Activated CD4-positive, alpha-beta memory T cell treated with anti-CD3 and anti-CD28 coated beads, Interleukin-2, amount 10 ng/mL, durations not matched to agents 7 days and 5 days (primary cell): ENCODE measurements at regions not wholly inside any gene's neighbourhood (a gene's known extent, or its start where the extent isn't known, plus 50 kb on each side); places are given as distances from the start of the nearest gene placed in this dataset.

Experiments used
- CTCF ChIA-PET: fragments of 350-600 bp; sonication (Branson Sonifier 250); formaldehyde crosslinking; loops from one replicate; lab custom pipeline; 2021; ENCODE audit warnings: antibody characterized with exemption, inconsistent platforms; lab: Charles Lee
- POLR2A ChIA-PET: fragments of 350-600 bp; sonication (Branson Sonifier 250); formaldehyde crosslinking; loops from one replicate; lab custom pipeline; 2021; ENCODE audit warnings: antibody characterized with exemption; lab: Charles Lee
- DNase-seq: peaks from one replicate; pipeline ENCODE4 v3.0.0-alpha.2; 2020
- H3K27ac Mint-ChIP-seq: one replicate; pipeline ENCODE4 v1.8.0; 2021; ENCODE audit warnings: mild to moderate bottlenecking, mixed read lengths
- H3K27me3 Mint-ChIP-seq: one replicate; pipeline ENCODE4 v1.8.0; 2021; ENCODE audit warnings: mixed read lengths
- H3K36me3 Mint-ChIP-seq: one replicate; pipeline ENCODE4 v1.8.0; 2021; ENCODE audit warnings: low read depth, mixed read lengths
- H3K4me1 Mint-ChIP-seq: one replicate; pipeline ENCODE4 v1.8.0; 2021; ENCODE audit warnings: mixed read lengths
- H3K4me3 Mint-ChIP-seq: one replicate; pipeline ENCODE4 v1.8.0; 2021; ENCODE audit warnings: mild to moderate bottlenecking, mixed read lengths
- H3K9me3 Mint-ChIP-seq: one replicate; pipeline ENCODE4 v1.8.0; 2021; ENCODE audit warnings: mixed read lengths

DNA sequence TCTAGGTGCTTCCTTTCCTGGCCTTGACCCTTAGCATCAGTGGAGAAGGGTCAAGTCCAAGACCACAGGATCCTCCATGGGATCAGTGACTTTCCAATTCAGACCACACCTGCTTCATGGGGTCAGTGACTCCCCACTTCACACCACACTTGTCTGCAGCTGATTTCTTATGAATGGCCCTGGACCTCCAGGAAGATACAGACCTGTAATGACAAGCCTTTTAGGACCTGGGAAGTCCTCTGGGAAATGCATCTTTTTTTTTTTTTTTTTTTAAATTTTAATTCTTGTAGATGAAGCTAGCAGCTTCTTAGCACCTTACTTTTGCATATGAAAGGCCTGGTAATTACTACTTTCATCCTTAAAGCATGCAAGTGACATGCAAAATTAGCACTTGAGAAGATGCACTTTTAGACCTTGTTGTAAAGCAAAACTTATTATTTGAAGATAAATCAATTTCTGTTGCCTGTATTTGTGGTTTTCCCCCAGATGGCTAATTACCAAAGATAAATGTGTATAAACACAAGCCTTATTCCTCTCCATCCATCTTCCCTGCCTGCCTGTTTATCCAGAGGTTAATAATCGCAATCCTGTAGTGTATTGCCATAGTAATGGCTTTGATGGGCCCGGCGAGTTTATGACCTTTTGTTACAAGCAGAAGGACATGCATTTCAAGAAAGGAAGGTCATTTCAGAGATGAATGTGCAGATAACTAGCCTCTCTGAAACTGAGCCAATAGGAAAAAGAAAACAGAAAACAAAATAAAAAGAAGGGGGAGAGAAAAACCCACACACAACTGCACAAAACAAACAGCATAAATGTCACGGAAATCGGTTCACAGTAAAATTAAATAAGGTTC, 1018.7 kb downstream of the TYW1 start:
- H3K4me3 Mint-ChIP-seq = no peak overlapping the region
- no peak for DNase-seq
- H3K36me3 Mint-ChIP-seq = no peaks in the 10 kb centered on the region
- no peak overlapping the region for H3K27ac Mint-ChIP-seq
- CTCF ChIA-PET = no interaction called here
- peaks cover 19% of the 10 kb centered on the region for H3K9me3 Mint-ChIP-seq
- no peaks in the 10 kb centered on the region for H3K4me1 Mint-ChIP-seq
- no peaks in the 10 kb centered on the region for H3K27me3 Mint-ChIP-seq
- POLR2A ChIA-PET = no interaction called here

DNA sequence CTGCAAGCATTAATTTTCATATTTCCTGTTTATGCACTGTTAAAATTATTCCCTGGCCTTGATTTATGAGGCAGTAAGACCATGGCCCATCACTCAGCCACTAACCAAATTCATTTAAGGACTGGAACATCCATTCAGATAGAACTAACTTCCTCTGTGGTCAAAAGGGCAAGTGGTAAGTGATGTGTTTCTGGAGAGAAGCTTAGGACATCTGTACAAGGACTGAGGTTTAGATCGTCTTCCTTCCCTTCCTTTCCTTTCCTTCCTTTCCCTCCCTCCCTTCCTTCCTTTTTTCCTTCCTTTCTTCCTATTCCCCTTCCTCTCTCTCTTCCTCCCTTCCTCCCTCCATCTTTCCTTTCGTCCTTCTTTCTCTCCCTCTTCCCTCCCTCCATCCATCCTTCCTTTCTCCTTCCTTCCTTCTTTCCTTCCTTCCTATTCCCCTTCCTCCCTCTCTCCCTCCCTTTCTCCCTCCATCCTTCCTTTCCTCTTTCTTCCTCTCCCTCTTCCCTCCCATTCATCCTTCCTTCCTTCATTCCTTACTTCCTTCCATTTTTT, 1019.4 kb downstream of the TYW1 start:
- DNase-seq = no peak
- Mint-ChIP-seq H3K4me3 (no peak overlapping the region), H3K27me3 (no peaks in the 10 kb centered on the region), H3K27ac (no peak overlapping the region), H3K9me3 (peaks cover 16% of the 10 kb centered on the region), H3K4me1 (no peaks in the 10 kb centered on the region), H3K36me3 (no peaks in the 10 kb centered on the region)
- POLR2A ChIA-PET = no interaction called here
- CTCF ChIA-PET = interaction anchor here (0.7 kb wide), 1 partner anchor 219 kb away, joined by 3 read pairs; no protein-coding TSS in a partner anchor

DNA sequence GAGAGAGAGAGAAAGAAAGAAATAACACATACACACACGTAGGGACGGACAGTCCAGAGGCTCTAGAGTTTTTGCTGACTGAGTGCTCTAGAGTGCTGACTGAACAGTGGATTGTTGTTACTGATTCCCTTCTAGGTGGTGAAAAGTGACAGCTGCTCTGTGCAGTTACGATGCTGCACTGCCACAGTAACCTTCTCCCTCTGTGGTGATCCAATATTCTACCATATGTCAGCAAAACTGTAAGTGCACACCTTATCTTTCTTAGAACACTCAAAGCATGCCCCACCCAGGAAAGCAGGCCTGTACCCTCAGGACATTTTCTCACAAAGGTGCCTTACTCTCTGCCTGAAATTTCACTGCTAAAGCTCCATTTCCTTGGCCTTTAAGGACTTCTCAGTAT, 1023.5 kb downstream of the TYW1 start:
- Mint-ChIP-seq H3K36me3 (no peaks in the 10 kb centered on the region), H3K4me3 (no peak overlapping the region), H3K4me1 (no peaks in the 10 kb centered on the region), H3K9me3 (peaks cover 17% of the 10 kb centered on the region), H3K27ac (no peak overlapping the region), H3K27me3 (no peaks in the 10 kb centered on the region)
- POLR2A ChIA-PET = no interaction called here
- CTCF ChIA-PET = no interaction called here
- no peak for DNase-seq

DNA sequence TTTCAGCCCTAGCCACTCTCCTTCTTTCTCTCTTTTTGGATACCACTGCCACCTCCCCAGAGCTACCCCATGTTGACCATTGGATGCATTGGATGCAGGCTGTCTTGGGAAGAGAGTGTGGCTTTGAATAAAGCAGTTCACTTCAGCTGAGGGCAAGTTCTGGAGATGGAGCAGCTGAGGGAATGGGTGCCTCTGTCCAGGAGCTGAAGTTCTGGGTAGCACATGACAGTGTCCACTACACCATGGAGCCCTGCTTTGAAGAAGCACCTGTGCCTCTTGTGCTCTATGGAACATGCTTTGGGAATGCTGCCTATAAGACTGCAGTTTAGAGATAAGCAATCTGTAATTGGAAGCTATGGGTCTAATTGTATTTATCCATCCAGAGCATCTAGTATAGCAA, 1028.7 kb downstream of the TYW1 start:
- no peaks in the 10 kb centered on the region for H3K4me1 Mint-ChIP-seq
- H3K27me3 Mint-ChIP-seq = no peaks in the 10 kb centered on the region
- DNase-seq = no peak
- H3K27ac Mint-ChIP-seq = no peak overlapping the region
- ChIA-PET CTCF (no interaction called here), POLR2A (no interaction called here)
- H3K36me3 Mint-ChIP-seq = no peaks in the 10 kb centered on the region
- peaks cover 23% of the 10 kb centered on the region for H3K9me3 Mint-ChIP-seq
- no peak overlapping the region for H3K4me3 Mint-ChIP-seq

DNA sequence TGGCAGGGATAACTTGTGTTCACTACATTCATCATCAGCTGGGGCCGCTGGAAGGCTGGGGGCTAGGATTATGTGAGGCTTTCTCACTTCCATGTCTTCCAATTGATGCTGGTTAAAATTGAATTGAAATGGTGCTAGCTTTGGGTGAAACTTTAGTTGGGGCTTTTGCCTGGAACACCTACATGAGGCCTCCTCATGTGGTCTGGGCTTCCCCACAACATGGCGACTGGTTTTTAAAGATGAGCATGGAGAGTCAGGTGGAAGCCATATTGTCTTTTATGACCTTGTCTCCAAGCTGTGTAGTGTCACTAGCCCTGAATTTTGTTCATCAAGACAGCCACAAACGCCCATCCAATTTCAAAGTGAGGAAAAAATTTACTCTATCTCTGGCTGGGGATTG, 1033.9 kb downstream of the TYW1 start:
- H3K36me3 Mint-ChIP-seq = no peaks in the 10 kb centered on the region
- H3K27me3 Mint-ChIP-seq = no peaks in the 10 kb centered on the region
- CTCF ChIA-PET = no interaction called here
- H3K9me3 Mint-ChIP-seq = peaks cover 34% of the 10 kb centered on the region
- no peaks in the 10 kb centered on the region for H3K4me1 Mint-ChIP-seq
- no peak overlapping the region for H3K27ac Mint-ChIP-seq
- POLR2A ChIA-PET = no interaction called here
- no peak for DNase-seq
- H3K4me3 Mint-ChIP-seq = no peak overlapping the region

DNA sequence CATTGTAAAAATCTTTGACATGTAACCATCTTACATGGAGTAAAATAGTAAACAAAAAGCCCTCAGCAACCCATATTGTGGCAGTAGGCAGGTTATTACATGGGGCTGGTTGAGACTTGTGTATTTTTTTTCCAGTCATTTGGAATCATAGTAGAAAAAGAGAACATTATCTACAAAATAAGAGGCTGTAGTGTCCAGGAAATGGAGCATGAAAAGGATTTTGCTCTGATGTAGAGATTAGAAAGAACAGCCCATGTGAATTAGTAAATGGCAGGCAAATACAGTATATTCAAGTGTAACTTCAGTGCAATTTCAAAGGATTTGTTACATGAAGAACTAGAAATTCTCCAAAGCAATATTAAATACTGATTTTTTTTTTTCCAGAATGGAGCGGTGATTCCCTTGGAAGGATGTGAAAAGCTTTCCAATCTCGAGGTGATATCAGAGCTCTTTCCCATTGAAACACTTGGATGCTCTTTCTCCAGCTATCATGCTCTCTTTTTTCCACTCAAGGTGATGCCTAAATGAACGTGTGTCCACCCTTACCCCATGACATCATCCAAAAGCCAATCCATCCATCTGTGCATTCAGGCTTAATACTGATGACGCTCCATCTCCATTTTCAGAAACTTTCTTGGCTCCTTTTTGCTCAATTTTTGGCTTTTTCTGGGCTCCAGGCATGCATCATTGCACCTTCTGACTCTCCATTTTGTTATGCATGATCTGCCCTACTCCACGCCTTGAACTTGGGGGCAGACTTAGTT, 1034.7 kb downstream of the TYW1 start:
- Mint-ChIP-seq H3K27me3 (no peaks in the 10 kb centered on the region), H3K27ac (no peak overlapping the region), H3K36me3 (no peaks in the 10 kb centered on the region), H3K9me3 (peaks cover 30% of the 10 kb centered on the region), H3K4me3 (no peak overlapping the region), H3K4me1 (no peaks in the 10 kb centered on the region)
- ChIA-PET POLR2A (no interaction called here), CTCF (no interaction called here)
- DNase-seq = no peak

DNA sequence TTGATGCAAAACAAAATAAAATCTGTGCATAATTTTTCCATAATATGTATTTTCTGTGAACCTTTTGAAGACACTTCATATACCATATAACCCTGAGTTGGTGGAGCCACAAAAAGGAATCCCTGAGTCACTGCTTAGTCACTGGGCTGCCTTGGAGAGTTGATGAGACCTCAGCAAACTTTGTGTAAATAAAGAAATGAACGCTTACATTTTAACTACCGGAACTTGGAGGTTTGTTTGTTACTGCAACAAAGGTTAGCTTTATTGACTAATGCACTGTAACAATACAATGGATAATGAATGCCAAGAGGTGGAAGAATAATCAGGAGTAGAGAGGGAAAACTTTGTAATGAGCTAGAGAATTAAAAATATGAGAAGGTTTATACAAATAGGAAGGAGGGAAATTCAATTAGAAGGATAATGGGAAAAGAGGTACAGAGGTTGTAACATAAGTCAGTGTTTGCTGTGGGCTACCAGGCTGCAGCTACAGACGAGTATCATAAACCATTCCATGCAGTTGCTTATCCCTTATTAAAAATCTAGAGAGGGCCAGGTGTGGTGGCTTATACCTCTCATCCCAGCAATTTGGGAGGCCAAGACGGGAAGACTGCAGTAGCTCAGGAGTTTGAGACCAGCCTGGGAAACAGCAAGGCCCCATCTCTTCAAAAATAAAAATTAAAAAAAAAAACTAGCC, 1042.1 kb downstream of the TYW1 start:
- no peak for DNase-seq
- no peaks in the 10 kb centered on the region for H3K36me3 Mint-ChIP-seq
- POLR2A ChIA-PET = no interaction called here

DNA sequence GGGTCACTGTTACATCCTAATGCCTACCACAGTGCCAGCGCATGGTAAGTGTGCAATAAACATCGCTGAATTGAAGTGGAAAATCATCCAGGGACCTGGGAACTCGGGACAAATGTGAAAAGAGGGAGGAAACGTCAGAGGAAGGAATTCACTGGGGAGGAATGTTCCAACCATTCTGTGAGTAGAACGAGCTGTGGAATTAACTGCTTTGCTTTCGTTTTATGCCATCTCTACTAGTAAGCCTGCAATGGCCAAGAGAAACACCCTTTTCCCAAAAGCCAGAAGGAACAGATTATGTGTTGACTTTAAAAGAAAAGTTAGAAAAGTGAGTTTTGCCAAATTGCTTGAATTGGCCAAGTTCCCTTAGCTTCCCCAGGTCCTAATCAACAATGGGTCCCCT, 1044.9 kb downstream of the TYW1 start:
- ChIA-PET POLR2A (no interaction called here), CTCF (no interaction called here)
- H3K4me1 Mint-ChIP-seq = no peaks in the 10 kb centered on the region
- no peak overlapping the region for H3K4me3 Mint-ChIP-seq
- no peak for DNase-seq
- H3K36me3 Mint-ChIP-seq = no peaks in the 10 kb centered on the region
- no peaks in the 10 kb centered on the region for H3K27me3 Mint-ChIP-seq
- H3K27ac Mint-ChIP-seq = no peak overlapping the region
- H3K9me3 Mint-ChIP-seq = peaks cover 15% of the 10 kb centered on the region

More for the DNA sequence above, 1042.1 kb downstream of the TYW1 start:
- CTCF ChIA-PET = no interaction called here
- no peaks in the 10 kb centered on the region for H3K27me3 Mint-ChIP-seq
- H3K27ac Mint-ChIP-seq = no peak overlapping the region
- no peaks in the 10 kb centered on the region for H3K4me1 Mint-ChIP-seq
- H3K4me3 Mint-ChIP-seq = no peak overlapping the region
- H3K9me3 Mint-ChIP-seq = peaks cover 18% of the 10 kb centered on the region

DNA sequence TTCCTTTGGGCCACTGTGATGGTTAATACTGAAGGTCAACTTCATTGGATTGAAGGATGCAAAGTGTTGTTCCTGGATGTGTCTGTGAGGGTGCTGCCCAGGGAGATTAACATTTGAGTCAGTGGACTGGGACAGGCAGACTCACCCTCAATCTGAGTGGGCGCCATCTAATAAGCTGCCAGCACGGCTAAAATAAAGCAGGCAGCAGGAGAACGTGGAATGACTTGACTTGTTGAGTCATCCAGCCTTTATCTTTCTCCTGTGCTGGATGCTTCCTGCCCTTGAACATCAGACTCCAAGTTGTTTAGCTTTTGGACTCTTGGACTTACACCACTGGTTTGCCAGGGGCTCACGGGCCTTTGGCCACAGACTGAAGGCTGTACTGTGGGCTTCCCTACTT, 1046.9 kb downstream of the TYW1 start:
- no peak for DNase-seq
- peaks cover 10% of the 10 kb centered on the region for H3K9me3 Mint-ChIP-seq
- H3K27me3 Mint-ChIP-seq = no peaks in the 10 kb centered on the region
- H3K4me1 Mint-ChIP-seq = no peaks in the 10 kb centered on the region
- H3K36me3 Mint-ChIP-seq = no peaks in the 10 kb centered on the region
- H3K27ac Mint-ChIP-seq = no peak overlapping the region
- POLR2A ChIA-PET = no interaction called here
- CTCF ChIA-PET = no interaction called here
- no peak overlapping the region for H3K4me3 Mint-ChIP-seq

DNA sequence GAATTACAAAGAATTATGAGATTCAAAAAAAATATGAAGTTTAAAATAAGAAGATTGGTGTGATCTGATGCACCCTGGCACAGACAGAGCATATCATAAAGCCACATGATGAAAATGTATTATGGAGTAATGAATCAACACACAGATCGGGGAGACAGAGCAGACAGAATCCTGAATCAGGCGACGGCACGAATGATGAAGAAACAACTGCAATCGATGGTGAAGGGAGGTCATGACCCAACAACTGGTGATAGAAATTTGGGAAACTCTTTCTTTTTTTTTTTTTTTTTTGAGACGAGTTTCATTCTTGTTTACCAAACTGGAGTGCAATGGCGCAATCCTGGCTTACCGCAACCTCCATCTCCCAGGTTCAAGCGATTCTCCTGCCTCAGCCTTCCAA, 1054.0 kb downstream of the TYW1 start:
- H3K36me3 Mint-ChIP-seq = no peaks in the 10 kb centered on the region
- no peaks in the 10 kb centered on the region for H3K4me1 Mint-ChIP-seq
- no peak overlapping the region for H3K4me3 Mint-ChIP-seq
- H3K9me3 Mint-ChIP-seq = peaks cover 4% of the 10 kb centered on the region
- CTCF ChIA-PET = no interaction called here
- H3K27ac Mint-ChIP-seq = no peak overlapping the region
- POLR2A ChIA-PET = no interaction called here
- no peak for DNase-seq
- no peaks in the 10 kb centered on the region for H3K27me3 Mint-ChIP-seq

DNA sequence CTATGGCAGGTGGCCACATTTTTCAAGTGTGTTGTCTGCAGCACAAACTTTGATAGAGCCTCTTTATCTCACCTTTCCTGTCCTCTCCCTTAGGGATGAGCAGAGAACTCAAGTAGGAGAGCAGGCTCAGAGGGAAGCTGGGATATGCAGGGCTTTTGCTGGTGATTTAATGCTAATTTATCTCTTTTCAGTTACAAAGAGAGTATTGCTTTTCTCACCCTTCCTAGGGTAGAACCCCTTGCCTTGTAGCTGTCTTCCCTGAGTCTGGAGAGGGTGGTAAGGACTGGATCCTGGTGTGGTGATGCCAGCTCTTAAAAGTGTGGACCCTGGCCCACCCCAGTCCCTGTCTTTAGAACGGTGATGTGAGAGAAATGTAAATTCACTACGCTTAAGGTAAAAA, 1061.4 kb downstream of the TYW1 start:
- ChIA-PET POLR2A (no interaction called here), CTCF (no interaction called here)
- H3K9me3 Mint-ChIP-seq = peaks cover 26% of the 10 kb centered on the region
- no peak overlapping the region for H3K4me3 Mint-ChIP-seq
- H3K36me3 Mint-ChIP-seq = no peaks in the 10 kb centered on the region
- H3K27me3 Mint-ChIP-seq = no peaks in the 10 kb centered on the region
- no peaks in the 10 kb centered on the region for H3K4me1 Mint-ChIP-seq
- H3K27ac Mint-ChIP-seq = no peak overlapping the region
- no peak for DNase-seq

DNA sequence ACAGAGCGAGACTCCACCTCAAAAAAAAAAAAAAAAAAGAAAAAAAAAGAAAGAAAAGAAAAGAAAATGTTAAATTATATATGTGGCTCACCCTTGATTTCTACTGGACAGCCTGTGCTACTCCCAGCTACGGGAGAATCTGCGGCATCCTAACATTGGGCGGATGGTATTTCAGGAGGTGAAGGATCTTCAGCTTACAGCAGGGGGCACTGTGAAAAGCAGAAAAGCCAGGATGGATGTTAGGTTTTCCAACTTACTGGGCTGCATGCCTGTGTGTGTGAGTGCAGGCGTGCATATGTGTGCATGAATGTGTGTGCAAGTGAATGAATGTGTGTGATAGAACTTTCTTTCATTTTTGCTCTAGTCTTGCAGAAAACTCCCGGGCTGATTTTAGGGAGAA, 1066.5 kb downstream of the TYW1 start:
- no peaks in the 10 kb centered on the region for H3K27me3 Mint-ChIP-seq
- ChIA-PET CTCF (no interaction called here), POLR2A (no interaction called here)

DNA sequence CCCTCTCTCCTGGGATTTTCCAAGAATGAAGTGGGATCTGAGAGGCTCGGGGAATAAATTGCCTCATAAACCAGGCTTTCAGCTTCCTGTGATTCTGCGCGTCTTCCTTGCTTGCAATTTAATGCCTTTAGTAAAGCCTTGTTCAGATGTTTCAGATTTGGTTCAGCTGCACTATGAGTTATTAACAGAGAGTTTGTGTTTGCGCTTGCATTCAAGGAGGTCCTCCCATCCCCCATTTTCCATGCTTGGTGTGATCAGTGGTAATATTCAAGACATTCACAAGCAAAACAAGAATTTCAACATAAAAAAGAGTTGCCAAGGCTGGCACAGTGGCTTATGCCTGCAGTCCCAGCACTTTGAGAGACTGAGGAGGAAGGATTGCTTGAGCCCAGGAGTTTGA, 1068.9 kb downstream of the TYW1 start:
- POLR2A ChIA-PET = no interaction called here
- Mint-ChIP-seq H3K4me1 (no peaks in the 10 kb centered on the region), H3K9me3 (peaks cover 14% of the 10 kb centered on the region), H3K27me3 (no peaks in the 10 kb centered on the region), H3K36me3 (no peaks in the 10 kb centered on the region), H3K4me3 (no peak overlapping the region), H3K27ac (no peak overlapping the region)
- CTCF ChIA-PET = no interaction called here
- DNase-seq = no peak

More for the DNA sequence above, 1066.5 kb downstream of the TYW1 start:
- no peak for DNase-seq
- H3K9me3 Mint-ChIP-seq = peaks cover 25% of the 10 kb centered on the region
- no peaks in the 10 kb centered on the region for H3K36me3 Mint-ChIP-seq
- H3K4me3 Mint-ChIP-seq = no peak overlapping the region
- no peak overlapping the region for H3K27ac Mint-ChIP-seq
- H3K4me1 Mint-ChIP-seq = no peaks in the 10 kb centered on the region
